Fibroblast of skin of left biceps (primary cell): ENCODE measurements at regions not wholly inside any gene's neighbourhood (a gene's known extent, or its start where the extent isn't known, plus 50 kb on each side); places are given as distances from the start of the nearest gene placed in this dataset.
A peak's percentile ranks its signal among the peaks of the same experiment; 100 is the strongest.
"Not testable (repeated sequence)": the region's sequence is repeated elsewhere in the genome, so short reads cannot be mapped to it uniquely, and the experiment has no call there.

ENCODE experiments used
- DNase-seq, 2 experiments: peaks; one replicate each; pipeline ENCODE4 v3.0.0-alpha.2; 2013; ENCODE audit warnings: low read depth in 2 of 2

DNA sequence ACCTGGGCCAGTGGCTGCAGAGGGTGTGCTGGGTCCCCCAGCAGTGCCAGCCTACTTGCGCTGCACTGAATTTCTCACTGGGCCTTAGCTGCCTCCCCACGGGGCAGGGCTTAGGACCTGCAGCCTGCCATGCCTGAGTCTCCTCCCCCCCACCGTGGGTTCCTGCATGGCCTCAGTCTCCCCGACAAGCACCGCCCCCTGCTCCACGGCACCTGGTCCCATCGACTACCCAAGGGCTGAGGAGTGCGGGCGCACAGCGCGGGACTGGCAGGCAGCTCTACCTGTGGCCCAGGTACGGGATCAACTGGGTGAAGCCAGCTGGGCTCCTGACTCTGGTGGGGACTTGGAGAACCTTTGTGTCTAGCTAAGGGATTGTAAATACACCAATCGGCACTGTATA lies 1143.6 kb downstream of the OTOL1 start:
- DNase-seq = not testable (repeated sequence)

DNA sequence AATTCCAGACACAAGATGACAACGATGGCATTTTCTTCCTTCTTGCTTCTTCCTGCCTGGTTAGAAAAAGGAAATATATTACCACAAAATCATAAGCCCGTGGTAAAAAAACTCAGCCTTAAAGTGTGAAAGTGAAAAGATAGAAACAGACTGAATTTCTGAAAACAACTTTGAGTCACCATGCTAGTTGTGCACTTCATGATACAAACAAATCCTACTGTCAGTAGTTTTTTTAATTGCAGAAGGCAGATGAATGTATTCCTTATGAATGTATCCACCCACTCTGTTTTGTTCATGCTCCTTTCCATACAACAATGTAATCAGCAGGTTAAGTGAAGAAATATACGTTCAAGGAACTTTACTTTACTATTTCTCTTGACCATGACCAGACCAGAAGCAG lies 1144.7 kb downstream of the OTOL1 start:
- no peak for DNase-seq

DNA sequence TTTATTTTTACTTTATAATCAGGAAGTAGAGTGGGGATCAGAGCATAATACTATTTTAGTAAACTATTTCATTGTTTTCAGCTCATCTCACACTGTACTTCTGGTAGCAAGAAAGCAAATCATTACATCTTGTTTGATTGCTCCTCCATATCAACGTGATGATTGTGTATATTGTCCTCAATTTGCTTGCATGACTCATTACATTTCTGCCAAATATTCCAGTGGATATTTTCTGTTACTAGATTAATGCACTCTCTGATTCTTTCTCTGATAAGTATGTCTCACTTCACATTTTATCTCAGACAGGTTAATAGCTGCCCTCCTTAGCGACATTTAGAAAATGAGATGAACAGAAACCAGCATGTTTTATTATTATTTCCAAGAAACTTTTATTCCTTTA lies 1145.3 kb downstream of the OTOL1 start:
- no peak for DNase-seq

DNA sequence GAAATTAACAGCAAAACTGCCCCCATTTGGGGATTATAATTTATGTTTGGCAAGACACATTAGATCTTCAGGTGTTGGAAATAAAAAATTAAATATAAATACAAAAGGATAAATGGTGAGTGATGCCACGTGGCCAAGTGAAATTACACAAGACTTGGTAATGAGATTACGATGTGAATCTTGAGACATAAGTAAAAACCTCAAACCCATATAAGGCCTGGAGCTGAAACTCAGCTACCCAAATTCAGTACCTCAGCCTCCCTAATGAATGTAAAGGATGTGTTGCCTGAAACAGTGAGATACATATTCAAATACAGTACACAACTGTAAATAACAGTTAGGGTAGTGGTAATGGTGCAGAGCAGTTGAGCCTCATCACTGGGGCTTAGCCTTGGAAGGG lies 1146.6 kb downstream of the OTOL1 start:
- peak in 1 of 2 experiments; percentile 1 for DNase-seq

DNA sequence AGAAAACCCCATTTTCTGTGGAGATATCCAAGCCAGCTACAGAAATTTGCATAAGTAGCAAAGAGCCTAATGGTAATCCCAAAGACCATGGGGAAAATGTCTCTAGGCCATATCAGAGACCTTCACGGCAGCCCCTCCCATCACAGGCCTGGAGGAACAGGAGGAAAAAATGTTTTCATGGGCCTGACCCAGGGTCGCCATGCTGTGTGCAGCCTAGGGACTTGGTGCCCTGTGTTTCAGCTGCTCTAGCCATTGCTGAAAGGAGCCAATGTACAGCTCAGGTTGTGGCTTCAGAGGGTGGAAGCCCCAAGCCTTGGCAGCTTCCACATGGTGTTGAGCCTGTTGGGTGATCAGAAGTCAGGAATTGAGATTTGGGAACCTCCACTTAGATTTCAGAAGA lies 1150.7 kb downstream of the OTOL1 start:
- DNase-seq = no peak

DNA sequence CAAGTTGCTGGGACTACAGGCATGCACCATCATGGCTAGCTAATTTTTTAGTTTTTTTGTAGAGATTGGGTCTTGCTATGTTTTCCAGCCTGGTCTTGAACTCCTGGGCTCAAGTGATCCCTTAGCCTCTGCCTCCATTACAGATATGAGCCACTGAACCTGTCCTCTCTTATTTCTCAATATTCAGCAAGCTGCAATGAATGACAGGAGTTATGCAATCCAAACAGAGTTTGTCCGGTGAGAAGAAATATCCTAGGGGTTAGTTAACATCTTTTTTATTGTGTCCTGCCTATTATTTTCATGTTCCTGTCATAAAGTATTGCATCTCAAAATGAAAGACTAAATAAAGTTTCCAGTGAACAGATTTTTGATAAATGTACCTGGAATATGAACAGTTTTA lies 1161.4 kb downstream of the OTOL1 start:
- no peak for DNase-seq

DNA sequence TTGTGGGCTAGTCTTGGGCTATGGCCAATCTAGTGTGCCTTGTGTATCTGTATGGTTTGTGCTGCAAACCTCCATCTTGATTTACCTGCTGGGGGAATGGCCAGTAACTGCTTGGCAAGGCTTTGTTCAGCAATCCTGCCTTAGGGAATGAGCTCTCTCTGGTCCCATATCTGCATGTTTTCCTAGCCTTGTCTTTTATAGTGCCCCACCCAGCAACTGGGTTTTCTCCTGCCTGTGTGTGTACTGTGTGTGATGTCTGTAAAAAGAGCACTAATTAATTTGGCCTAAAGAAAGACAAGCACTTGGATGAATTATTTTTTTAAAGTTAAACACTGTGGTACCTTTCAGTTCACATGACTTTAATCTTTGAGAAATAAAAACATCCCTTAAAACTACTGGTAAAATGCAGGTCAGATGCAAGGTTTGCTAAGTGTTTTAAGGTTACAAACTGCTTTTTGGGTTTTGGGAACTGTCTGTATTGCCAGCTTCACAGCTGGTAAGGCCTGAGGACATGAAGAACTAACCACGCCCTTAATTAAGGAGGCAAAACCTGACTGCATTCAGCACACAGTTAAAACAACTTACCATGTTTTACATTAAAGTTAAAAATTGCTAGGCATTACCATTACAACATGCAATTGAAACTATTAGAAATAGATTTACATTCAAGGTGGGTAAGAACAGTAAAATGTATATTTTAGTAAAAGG lies 1169.2 kb downstream of the OTOL1 start:
- no peak for DNase-seq

DNA sequence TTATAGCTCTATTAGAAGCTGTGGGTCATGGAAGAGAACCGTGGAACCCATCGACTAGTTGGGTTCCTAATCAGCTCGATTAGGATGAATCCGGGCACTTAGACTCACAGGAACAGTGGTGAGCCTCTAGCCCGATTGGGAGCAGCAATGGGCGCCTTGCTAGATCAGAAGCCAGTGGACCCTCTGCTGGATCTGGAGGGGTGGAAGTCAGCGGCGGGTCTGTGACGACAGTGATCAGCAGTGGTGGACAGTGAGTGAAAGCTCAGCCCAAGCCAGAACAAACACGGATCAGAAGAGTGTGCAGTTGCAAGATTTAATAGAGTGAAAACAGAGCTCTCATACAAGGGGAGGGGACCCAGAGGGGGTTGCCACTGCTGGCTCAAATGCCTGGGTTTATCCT lies 1170.2 kb downstream of the OTOL1 start:
- DNase-seq = no peak

DNA sequence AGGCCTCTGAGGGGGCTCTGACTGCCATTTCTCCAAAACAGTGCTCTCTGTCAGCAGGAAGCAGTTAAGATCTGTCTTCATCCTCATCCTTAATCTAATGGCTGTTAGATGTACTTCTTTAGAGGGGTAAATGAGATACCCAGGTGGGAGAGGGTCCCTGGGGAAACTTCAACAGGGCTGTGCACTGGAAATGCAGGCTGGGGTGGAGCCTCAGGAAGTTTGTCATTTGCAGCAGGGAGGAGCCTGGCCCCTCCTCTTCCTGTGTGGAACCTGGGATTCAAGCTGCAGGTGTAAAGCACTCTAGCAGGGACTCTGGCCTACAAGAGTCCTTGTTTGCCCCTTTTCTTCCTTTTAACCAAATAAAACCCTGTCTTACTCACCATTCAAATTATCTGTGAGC lies 1173.6 kb downstream of the OTOL1 start:
- no peak for DNase-seq

DNA sequence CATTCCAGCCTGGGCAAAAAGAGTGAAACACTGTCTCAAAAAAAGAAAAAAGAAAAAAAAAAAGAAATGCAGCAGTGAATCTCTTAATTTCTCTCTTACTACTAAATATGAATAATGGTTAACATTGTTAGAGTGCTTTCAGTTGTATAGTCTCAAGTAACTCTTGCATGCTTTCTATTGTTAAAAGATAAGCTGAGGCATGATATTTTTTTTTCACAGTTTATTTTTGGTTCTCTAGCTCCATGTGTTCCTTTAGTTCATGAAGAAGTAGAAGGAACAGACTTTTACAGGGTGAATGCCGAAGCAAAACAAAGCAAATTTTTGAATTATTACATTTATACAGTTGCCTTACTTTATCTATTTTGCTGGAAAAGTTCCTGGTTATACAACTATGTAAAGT lies 1180.9 kb downstream of the OTOL1 start:
- no peak for DNase-seq

DNA sequence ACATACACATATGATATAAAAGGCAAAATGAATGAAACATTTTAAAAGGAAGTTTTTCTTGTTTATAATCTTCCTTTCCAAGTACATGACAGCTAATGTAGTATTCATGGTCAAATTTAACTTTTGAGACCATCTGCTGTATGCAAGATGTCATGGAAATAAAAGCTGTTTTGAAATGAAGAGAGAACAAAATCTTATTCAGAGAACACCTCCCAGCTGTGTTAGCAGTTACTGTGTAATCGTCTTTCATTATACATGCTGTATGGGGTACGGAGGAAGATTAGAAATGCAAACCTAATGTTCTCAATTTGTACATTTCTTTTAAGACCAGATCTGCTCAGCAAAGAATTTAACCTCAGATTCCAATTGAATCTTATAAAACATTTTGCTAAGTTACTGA lies 1182.3 kb downstream of the OTOL1 start:
- no peak for DNase-seq

DNA sequence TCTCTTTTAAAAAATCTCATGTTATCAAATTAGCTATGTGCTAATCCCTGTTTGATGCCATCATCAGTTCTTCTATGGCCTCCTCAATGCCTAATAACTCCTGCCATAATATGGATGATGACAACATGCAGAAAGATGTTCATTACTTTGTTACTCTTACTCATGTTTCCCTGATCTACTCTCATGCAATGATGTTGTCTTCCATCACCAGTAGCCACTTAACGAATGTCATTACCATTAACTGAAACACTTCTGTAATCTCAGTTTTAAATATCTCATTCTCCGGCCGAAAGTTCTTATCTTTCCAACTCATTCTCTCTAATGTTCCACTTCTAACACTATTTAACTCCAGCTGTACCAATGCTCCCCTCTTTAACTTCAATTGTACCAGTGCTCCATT lies 1187.7 kb downstream of the OTOL1 start:
- DNase-seq = no peak

DNA sequence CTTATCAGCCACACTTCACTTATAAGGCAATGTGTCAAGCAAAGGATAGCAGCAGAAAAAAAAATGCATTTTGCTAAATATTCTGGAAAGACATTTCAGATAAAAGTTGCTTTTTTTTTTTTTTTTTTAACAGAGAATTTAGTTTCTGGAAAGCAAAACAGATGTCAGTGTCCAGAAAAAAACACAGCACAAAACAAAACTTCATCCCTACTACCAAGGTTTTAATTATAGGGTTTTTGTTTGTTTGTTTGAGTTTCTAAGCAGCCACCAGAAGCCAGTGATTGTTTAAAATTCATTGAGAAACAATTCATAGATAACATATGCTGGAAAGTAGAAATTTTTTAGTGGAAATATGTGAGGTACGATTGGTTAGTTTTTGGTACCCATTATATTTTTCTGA lies 1202.7 kb downstream of the OTOL1 start:
- DNase-seq = no peak

DNA sequence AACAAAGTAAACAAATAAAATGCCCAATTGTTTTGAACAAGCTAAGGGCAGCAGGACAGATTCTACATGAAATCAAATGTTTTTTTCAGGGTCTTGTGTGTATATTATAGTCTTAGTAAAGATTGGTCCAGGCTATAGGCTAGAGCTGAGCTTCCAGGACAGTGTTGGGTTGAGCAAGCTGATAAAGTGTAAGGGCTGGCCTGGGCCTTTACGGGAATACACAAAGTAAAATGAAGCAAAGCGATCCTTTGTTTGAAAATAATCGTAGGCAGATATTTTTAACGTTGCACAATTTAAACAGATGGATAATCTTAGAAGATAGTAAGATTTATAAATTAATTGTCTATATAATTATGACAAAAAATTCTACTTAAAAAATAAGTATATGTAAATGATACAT lies 1204.6 kb downstream of the OTOL1 start:
- no peak for DNase-seq

DNA sequence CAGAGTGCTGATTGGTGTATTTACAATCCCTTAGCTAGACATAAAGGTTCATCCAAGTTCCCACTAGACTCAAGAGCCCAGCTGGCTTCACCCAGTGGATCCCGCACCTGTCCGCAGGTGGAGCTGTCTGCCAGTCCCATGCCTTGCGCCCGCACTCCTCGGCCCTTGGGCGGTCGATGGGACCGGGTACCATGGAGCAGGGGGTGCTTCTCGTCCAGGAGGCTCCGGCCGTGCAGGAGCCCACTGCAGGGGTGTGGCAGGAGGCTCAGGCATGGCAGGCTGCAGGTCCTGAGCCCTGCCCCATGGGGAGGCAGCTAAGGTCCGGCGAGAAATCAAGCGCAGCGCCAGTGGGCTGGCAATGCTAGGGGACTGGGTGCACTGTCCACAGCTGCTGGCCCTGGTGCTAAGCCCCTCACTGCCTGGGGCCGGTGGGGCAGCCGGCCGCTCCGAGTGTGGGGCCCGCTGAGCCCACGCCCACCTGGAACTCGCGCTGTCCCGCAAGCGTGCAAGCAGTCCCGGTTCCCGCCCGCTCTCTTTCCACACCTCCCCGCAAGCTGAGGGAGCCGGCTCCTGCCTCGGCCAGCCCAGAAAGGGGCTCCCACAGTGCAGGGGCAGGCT lies 1206.3 kb downstream of the OTOL1 start:
- DNase-seq = no peak

DNA sequence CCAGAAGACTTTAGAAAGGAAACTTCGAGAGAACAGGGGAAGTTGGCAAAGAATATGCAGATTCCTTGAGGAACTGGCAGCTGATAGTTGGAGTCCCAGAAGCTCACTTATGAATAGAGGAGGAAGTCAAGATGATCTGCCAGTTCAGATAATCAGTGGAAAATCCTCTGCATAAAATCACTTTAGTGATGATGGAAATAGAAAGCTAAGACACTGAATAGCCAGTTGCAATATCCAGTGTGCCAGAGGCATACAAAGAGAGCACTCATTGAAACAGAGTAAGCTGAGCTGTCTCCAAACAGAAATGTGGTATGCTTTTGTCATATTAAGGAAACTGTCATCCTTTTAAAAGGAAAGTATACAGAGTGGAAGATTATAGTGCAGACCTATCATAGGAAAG lies 1207.6 kb downstream of the OTOL1 start:
- DNase-seq = no peak

DNA sequence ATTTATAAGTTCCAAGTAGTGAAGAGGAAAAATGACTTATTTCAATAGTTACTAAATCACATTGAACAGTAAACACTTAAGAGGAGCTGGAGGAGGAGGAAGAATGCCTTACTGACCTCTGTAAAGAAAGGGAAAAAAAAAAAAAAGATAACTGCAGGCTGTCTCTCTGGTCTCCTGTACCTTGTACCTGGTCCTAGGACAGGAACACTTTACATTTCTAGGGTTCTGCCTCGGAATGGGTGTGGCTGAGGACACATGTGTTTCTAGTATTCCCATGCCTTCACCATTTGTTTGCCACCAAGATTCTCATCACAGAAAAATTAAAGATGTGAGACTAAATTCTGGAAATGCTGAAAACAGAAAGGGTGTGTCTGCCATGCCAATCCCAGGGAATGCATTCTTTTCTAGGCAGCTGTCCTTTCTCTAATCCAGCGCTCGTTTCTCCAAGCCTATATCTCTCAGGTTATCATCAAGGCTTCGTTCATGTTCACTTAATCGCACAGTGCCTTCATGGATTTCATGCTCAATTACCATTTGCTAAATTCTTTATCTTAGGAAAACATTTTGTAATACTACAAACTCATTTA lies 1208.3 kb downstream of the OTOL1 start:
- DNase-seq = no peak

DNA sequence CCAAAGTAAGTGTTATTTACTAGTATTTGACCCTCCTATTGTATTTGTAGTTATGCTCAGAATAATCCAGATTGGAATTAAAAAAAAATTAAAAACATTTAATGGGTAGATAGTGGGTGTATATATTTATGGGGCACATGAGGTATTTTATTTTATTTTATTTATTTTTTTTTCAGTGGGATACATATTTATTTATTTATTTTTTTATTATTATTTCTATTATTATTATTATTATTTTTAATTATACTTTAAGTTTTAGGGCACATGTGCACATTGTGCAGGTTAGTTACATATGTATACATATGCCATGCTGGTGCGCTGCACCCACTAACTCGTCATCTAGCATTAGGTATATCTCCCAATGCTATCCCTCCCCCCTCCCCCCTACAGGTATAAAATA lies 1211.8 kb downstream of the OTOL1 start:
- DNase-seq = not testable (repeated sequence)

DNA sequence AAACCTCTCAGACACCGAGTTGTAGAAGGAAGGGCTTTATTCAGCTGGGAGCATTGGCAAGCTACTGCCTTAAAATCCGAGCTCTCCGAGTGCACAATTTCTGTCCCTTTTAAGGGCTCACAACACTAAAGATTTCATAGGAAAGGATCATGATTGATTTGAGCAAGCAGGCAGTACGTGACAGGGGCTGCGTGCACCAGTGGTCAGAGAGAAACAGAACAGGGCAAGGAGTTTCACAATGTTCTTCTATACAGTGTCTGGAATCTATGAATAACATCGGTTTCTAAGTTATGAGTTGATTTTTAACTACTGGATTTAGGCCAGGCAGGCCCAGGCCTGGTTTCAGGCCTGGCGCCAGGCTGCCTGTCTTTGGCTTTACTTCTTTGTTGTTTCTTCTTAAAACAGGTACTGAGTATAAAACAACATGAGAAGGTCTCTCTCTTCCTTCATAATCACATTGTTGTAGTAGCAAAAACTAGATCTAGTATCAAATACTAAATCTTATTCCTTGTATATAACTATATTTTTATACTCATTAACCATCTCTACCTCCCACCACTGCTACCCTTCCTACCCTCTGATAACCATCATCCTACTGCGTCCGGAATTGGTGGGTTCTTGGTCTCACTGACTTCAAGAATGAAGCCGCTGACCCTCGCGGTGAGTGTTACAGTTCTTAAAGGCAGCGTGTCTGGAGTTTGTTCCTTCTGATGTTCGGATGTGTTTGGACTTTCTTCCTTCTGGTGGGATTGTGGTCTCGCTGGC lies 1212.5 kb downstream of the OTOL1 start:
- DNase-seq = peak in 1 of 2 experiments; percentile 2

DNA sequence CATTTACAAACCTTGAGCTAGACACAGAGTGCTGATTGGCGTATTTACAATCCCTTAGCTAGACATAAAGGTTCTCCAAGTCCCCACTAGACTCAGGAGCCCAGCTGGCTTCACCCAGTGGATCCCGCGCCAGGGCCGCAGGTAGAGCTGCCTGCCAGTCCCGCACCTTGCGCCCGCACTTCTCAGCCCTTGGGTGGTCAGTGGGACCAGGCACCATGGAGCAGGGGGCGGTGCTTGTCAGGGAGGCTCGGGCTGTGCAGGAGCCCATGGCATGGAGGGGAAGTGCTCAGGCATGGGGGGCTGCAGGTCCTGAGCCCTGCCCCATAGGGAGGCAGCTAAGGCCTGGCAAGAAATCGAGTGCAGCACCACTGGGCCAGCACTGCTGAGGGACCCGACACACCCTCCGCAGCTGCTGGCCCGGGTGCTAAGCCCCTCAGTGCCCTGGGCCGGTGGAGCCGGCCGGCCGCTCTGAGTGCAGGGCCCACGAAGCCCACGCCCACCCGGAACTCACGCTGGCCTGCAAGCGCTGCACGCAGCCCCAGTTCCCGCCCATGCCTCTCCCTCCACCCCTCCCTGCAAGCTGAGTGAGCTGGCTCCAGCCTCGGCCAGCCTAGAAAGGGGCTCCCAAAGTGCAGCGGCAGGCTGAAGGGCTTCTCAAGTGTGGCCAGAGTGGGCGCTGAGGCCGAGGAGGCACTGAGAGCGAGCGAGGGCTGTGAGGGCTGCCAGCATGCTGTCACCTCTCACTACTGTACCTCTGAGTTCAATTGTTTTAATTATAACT lies 1213.9 kb downstream of the OTOL1 start:
- no peak for DNase-seq

DNA sequence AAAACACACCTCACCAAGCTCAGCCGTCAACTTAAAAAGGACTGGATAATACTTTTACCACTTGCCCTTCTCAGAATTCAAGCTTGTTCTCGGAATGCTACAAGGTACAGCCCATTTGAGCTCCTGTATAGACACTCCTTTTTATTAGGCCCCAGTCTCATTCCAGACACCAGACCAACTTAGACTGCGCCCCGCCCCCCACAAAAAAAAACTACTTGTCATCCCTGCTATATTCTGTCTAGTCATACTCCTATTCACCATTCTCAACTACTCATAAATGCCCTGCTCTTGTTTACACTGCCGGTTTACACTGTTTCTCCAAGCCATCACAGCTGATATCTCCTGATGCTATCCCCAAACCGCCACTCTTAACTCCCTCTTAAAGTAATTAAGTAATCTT lies 1220.5 kb downstream of the OTOL1 start:
- DNase-seq = not testable (repeated sequence)

DNA sequence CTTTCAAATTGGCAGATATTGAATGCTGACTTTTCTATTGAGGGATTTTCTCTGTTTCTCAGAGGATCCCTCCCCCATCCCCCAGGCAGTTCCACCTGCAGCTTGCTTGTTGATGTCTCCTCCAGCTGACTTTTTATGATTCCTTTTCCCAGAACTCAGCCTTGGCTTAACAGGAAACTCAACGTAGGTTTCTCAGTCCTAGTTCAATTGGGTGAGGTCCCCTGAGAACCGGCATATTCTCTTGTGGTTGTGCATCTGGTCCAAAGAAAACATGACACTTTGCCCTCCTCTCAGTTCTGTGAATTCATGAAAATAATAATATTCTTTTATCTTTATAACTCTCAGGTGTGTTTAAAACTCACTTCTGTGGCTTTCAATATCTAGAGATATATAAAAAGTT lies 1222.1 kb downstream of the OTOL1 start:
- no peak for DNase-seq
